ENCODE measurements at regions not wholly inside any gene's neighbourhood (a gene's known extent, or its start where the extent isn't known, plus 50 kb on each side); places are given as distances from the start of the nearest gene placed in this dataset.

DNA sequence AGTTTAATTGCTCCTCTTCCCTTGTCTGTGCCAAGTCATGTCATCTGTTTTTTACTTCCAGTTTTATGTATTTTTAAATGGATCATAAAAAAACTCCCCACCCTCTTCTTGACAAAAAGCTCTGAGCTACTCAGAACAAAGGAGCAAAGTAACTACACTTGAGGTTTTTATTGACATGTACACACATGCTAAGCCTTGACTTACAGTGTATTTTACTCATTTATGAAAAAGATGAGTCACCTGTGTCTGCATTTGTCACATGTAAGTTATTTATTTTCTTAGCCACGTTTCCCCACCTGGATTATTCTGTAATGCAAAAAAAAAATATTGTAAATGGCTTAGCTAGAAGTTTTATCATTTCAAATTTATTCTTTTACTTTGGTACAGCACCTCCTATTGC, 628.8 kb upstream of the SLC35B3 start:
- TF ChIP-seq, protein P1, sequence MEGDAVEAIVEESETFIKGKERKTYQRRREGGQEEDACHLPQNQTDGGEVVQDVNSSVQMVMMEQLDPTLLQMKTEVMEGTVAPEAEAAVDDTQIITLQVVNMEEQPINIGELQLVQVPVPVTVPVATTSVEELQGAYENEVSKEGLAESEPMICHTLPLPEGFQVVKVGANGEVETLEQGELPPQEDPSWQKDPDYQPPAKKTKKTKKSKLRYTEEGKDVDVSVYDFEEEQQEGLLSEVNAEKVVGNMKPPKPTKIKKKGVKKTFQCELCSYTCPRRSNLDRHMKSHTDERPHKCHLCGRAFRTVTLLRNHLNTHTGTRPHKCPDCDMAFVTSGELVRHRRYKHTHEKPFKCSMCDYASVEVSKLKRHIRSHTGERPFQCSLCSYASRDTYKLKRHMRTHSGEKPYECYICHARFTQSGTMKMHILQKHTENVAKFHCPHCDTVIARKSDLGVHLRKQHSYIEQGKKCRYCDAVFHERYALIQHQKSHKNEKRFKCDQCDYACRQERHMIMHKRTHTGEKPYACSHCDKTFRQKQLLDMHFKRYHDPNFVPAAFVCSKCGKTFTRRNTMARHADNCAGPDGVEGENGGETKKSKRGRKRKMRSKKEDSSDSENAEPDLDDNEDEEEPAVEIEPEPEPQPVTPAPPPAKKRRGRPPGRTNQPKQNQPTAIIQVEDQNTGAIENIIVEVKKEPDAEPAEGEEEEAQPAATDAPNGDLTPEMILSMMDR (conservative IDR thresholded peaks at IDR 0.05; ENCODE audit: low read depth, low read length): no peak
- TF ChIP-seq SMC3 (IDR thresholded peaks at IDR 0.05; ENCODE audit: low read depth, low read length) (no peak), CEBPB (IDR thresholded peaks at IDR 0.05; ENCODE audit: low read depth, low read length) (no peak), MAFK (IDR thresholded peaks at IDR 0.05; ENCODE audit: low read depth, low read length) (no peak), RAD21 (IDR thresholded peaks at IDR 0.05; ENCODE audit: low read length) (no peak), RCOR1 (IDR thresholded peaks at IDR 0.05; ENCODE audit: insufficient replicate concordance, low read length) (no peak), POLR2A (IDR thresholded peaks at IDR 0.05; ENCODE audit: low read depth, low read length) (no peak), MXI1 (IDR thresholded peaks at IDR 0.05; ENCODE audit: borderline replicate concordance, low read depth, low read length) (no peak), MAZ (IDR thresholded peaks at IDR 0.05; ENCODE audit: borderline replicate concordance, low read depth, low read length) (no peak), BHLHE40 (IDR thresholded peaks at IDR 0.05; ENCODE audit: low read depth, low read length) (no peak), FOS (IDR thresholded peaks at IDR 0.05; ENCODE audit: low read depth, low read length) (no peak)
- TF ChIP-seq, protein P2, sequence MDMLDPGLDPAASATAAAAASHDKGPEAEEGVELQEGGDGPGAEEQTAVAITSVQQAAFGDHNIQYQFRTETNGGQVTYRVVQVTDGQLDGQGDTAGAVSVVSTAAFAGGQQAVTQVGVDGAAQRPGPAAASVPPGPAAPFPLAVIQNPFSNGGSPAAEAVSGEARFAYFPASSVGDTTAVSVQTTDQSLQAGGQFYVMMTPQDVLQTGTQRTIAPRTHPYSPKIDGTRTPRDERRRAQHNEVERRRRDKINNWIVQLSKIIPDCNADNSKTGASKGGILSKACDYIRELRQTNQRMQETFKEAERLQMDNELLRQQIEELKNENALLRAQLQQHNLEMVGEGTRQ (IDR thresholded peaks at IDR 0.05; ENCODE audit: low read depth, low read length): no peak
- TF ChIP-seq, protein P3, sequence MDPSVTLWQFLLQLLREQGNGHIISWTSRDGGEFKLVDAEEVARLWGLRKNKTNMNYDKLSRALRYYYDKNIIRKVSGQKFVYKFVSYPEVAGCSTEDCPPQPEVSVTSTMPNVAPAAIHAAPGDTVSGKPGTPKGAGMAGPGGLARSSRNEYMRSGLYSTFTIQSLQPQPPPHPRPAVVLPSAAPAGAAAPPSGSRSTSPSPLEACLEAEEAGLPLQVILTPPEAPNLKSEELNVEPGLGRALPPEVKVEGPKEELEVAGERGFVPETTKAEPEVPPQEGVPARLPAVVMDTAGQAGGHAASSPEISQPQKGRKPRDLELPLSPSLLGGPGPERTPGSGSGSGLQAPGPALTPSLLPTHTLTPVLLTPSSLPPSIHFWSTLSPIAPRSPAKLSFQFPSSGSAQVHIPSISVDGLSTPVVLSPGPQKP (IDR thresholded peaks at IDR 0.05; ENCODE audit: borderline replicate concordance, low read depth, low read length): no peak
